GM12878 (cell line): ENCODE measurements at regions not wholly inside any gene's neighbourhood (a gene's known extent, or its start where the extent isn't known, plus 50 kb on each side); places are given as distances from the start of the nearest gene placed in this dataset.

Experiments used
- BCL3 ChIP-seq: IDR thresholded peaks from 2 replicates; pipeline ENCODE4 v1.6.1; 2011; ENCODE audit warnings: borderline replicate concordance, low read depth, mild to moderate bottlenecking, moderate library complexity, low read length; ENCODE audit not compliant: insufficient read depth, poor library complexity, severe bottlenecking
- BMI1 ChIP-seq: fragments of 450-650 bp; IDR thresholded peaks from 2 replicates; pipeline ENCODE4 v1.6.1; 2016; ENCODE audit warnings: mild to moderate bottlenecking, moderate library complexity, borderline replicate concordance
- CEBPB ChIP-seq, 2 experiments: fragments of 150-350 bp in 1 of 2; IDR thresholded peaks; 2 replicates each; pipeline ENCODE4 v1.6.1; 2012 to 2014; ENCODE audit warnings: low read depth in 2 of 2, low read length in 2 of 2, borderline replicate concordance in 1 of 2, inconsistent platforms in 1 of 2
- CHD4 ChIP-seq: fragments of 200-600 bp; sonication (generic); IDR thresholded peaks from 2 replicates; pipeline ENCODE4 v1.6.1; 2016; ENCODE audit warnings: mild to moderate bottlenecking
- ETV6 ChIP-seq, 2 experiments: fragments of 450-650 bp in 1 of 2; IDR thresholded peaks in 1 of 2; conservative IDR thresholded peaks in 1 of 2; 2 replicates each; pipeline ENCODE4 v1.6.1; 2014; ENCODE audit warnings: antibody characterized with exemption in 1 of 2, borderline replicate concordance in 1 of 2, low read depth in 1 of 2, mild to moderate bottlenecking in 1 of 2, moderate library complexity in 1 of 2
- FOXM1 ChIP-seq: IDR thresholded peaks from 2 replicates; pipeline ENCODE4 v1.6.1; 2012; ENCODE audit warnings: low read depth, mild to moderate bottlenecking, inconsistent platforms, low read length, moderate library complexity
- HCFC1 ChIP-seq: fragments of 150-350 bp; IDR thresholded peaks from 2 replicates; pipeline ENCODE4 v1.6.1; 2014; ENCODE audit warnings: low read length
- IKZF2 ChIP-seq, 2 experiments: fragments of 450-650 bp; IDR thresholded peaks; 2 replicates each; pipeline ENCODE4 v1.6.1; 2017; ENCODE audit warnings: mild to moderate bottlenecking in 2 of 2, moderate library complexity in 2 of 2
- MXI1 ChIP-seq: fragments of 150-350 bp; IDR thresholded peaks from 2 replicates; pipeline ENCODE4 v1.6.1; 2011; ENCODE audit warnings: low read depth, mild to moderate bottlenecking, inconsistent platforms, low read length, improper control_type of control experiment
- MYB ChIP-seq: fragments of 150-350 bp; IDR thresholded peaks from 2 replicates; pipeline ENCODE4 v1.6.1; 2014; ENCODE audit warnings: mild to moderate bottlenecking, low read depth, low read length, borderline replicate concordance
- NR2C2 ChIP-seq: IDR thresholded peaks from 2 replicates; pipeline ENCODE4 v1.6.1; 2011; ENCODE audit warnings: borderline replicate concordance, low read depth; ENCODE audit not compliant: control insufficient read depth, insufficient read length
- PAX8 ChIP-seq: fragments of 450-650 bp; IDR thresholded peaks from 2 replicates; pipeline ENCODE4 v1.6.1; 2017; ENCODE audit warnings: mild to moderate bottlenecking, moderate library complexity
- PKNOX1 ChIP-seq: fragments of 450-650 bp; IDR thresholded peaks from 2 replicates; pipeline ENCODE4 v1.6.1; 2016; ENCODE audit warnings: mild to moderate bottlenecking
- PML ChIP-seq: IDR thresholded peaks from 2 replicates; pipeline ENCODE4 v1.6.1; 2012; ENCODE audit warnings: low read length, inconsistent platforms
- POLR2AphosphoS5 ChIP-seq: IDR thresholded peaks from 2 replicates; pipeline ENCODE4 v1.6.1; 2011; ENCODE audit warnings: mild to moderate bottlenecking, low read length, inconsistent platforms
- RAD21 ChIP-seq: IDR thresholded peaks from 2 replicates; pipeline ENCODE4 v1.6.1; 2011; ENCODE audit warnings: mild to moderate bottlenecking, low read depth, low read length, moderate library complexity; ENCODE audit not compliant: insufficient read depth
- RB1 ChIP-seq: fragments of 450-650 bp; formaldehyde crosslinking; IDR thresholded peaks from 2 replicates; pipeline ENCODE4 v1.6.1; 2017; ENCODE audit warnings: mild to moderate bottlenecking, borderline replicate concordance
- RELB ChIP-seq: fragments of 450-650 bp; IDR thresholded peaks from 2 replicates; pipeline ENCODE4 v1.6.1; 2017; ENCODE audit warnings: low read depth, mild to moderate bottlenecking, moderate library complexity
- SMC3 ChIP-seq: IDR thresholded peaks from 2 replicates; pipeline ENCODE4 v1.6.1; 2011; ENCODE audit warnings: low read length, improper control_type of control experiment, borderline replicate concordance
- SPI1 ChIP-seq: IDR thresholded peaks from 2 replicates; pipeline ENCODE4 v1.6.1; 2011; ENCODE audit warnings: low read depth, mild to moderate bottlenecking, low read length, moderate library complexity, borderline replicate concordance; ENCODE audit not compliant: insufficient read depth
- YBX1 ChIP-seq: fragments of 450-650 bp; IDR thresholded peaks from 2 replicates; pipeline ENCODE4 v1.6.1; 2016; ENCODE audit warnings: antibody characterized with exemption
- YY1 ChIP-seq: IDR thresholded peaks from 2 replicates; pipeline ENCODE4 v1.6.1; 2011; ENCODE audit warnings: low read depth, mild to moderate bottlenecking, low read length

- peak; percentile 83; the same call in 1 of the 2 replicates for TF ChIP-seq SPI1
- peak; percentile 93; the same call in 1 of the 2 replicates for TF ChIP-seq CHD4
- no peak for TF ChIP-seq PAX8
- no peak for TF ChIP-seq POLR2AphosphoS5
- TF ChIP-seq RELB = peak; percentile 92
- 0 out of 2 replicates have a peak, but pooled peaks have one; percentile 13 for TF ChIP-seq RB1
- peak; percentile 99 for TF ChIP-seq FOXM1
- TF ChIP-seq ETV6 (conservative IDR thresholded peaks at IDR 0.05 in 1 of 2, IDR thresholded peaks at IDR 0.05 in 1 of 2; ENCODE audit: borderline replicate concordance in 1 of 2, low read depth in 1 of 2) = peak in 1 of 2 experiments; percentile 87; a peak in 2 of 4 replicates
- no peak for TF ChIP-seq HCFC1
- TF ChIP-seq PML = peak; percentile 88
- TF ChIP-seq IKZF2 (IDR thresholded peaks at IDR 0.05) = peak; percentile 97
- TF ChIP-seq YBX1 = 0 out of 2 replicates have a peak, but pooled peaks have one; percentile 59
- peak; percentile 91 to 98 for TF ChIP-seq CEBPB (IDR thresholded peaks at IDR 0.05; ENCODE audit: borderline replicate concordance in 1 of 2, low read depth in 2 of 2, low read length in 2 of 2)
- no peak for TF ChIP-seq MXI1
- TF ChIP-seq RAD21 = peak; percentile 36
- 0 out of 2 replicates have a peak, but pooled peaks have one; percentile 10 for TF ChIP-seq MYB
- peak; percentile 80 for TF ChIP-seq BMI1
- peak; percentile 12; the same call in 1 of the 2 replicates for TF ChIP-seq SMC3
- 0 out of 2 replicates have a peak, but pooled peaks have one; percentile 20 for TF ChIP-seq PKNOX1
- peak; percentile 89 for TF ChIP-seq BCL3
- no peak for TF ChIP-seq NR2C2
- peak; percentile 51; the same call in 1 of the 2 replicates for TF ChIP-seq YY1
These were observed 379.1 kb upstream of the PROK2 start (continued) for GRCh38 chr3:72163809-72164634.
